ENCODE measurements at regions not wholly inside any gene's neighbourhood (a gene's known extent, or its start where the extent isn't known, plus 50 kb on each side); places are given as distances from the start of the nearest gene placed in this dataset.
"Not testable (repeated sequence)": the region's sequence is repeated elsewhere in the genome, so short reads cannot be mapped to it uniquely, and the experiment has no call there.

GRCh38 chr21:36591326-36591970, 107.5 kb upstream of the SIM2 start:
- DNase-seq (ENCODE audit: low read depth in 2 of 2) = no peak

- no peak for DNase-seq (ENCODE audit: low read depth in 2 of 2)
Measured at GRCh38 chr21:36596174-36596573, 102.7 kb upstream of the SIM2 start.

GRCh38 chr21:36601362-36601761, 97.6 kb upstream of the SIM2 start:
- no peak for DNase-seq (ENCODE audit: low read depth in 2 of 2)

- DNase-seq (ENCODE audit: low read depth in 2 of 2) = no peak
Measured at GRCh38 chr21:36602735-36603134, 96.2 kb upstream of the SIM2 start.

- DNase-seq (ENCODE audit: low read depth in 2 of 2) = no peak
Measured at GRCh38 chr21:36603221-36603620, 95.7 kb upstream of the SIM2 start.

- no peak for DNase-seq (ENCODE audit: low read depth in 2 of 2)
Measured at GRCh38 chr21:36605426-36605825, 93.5 kb upstream of the SIM2 start.

- DNase-seq (ENCODE audit: low read depth in 2 of 2) = no peak
Measured at GRCh38 chr21:36606287-36606982, 92.5 kb upstream of the SIM2 start.

GRCh38 chr21:36606983-36607325, 92.0 kb upstream of the SIM2 start:
- no peak for DNase-seq (ENCODE audit: low read depth in 2 of 2)

GRCh38 chr21:36608041-36608896, 90.6 kb upstream of the SIM2 start:
- no peak for DNase-seq (ENCODE audit: low read depth in 2 of 2)

GRCh38 chr21:36608897-36609225, 90.1 kb upstream of the SIM2 start:
- DNase-seq (ENCODE audit: low read depth in 2 of 2) = no peak

- no peak for DNase-seq (ENCODE audit: low read depth in 2 of 2)
Measured at GRCh38 chr21:36609654-36610053, 89.3 kb upstream of the SIM2 start.

- no peak for DNase-seq (ENCODE audit: low read depth in 2 of 2)
Measured at GRCh38 chr21:36610201-36610600, 88.7 kb upstream of the SIM2 start.

GRCh38 chr21:36610935-36611334, 88.0 kb upstream of the SIM2 start:
- DNase-seq (ENCODE audit: low read depth in 2 of 2) = no peak

GRCh38 chr21:36611379-36611778, 87.5 kb upstream of the SIM2 start:
- DNase-seq (ENCODE audit: low read depth in 2 of 2) = no peak

GRCh38 chr21:36613059-36613458, 85.9 kb upstream of the SIM2 start:
- no peak for DNase-seq (ENCODE audit: low read depth in 2 of 2)

- no peak for DNase-seq (ENCODE audit: low read depth in 2 of 2)
Measured at GRCh38 chr21:36613554-36613953, 85.4 kb upstream of the SIM2 start.

- no peak for DNase-seq (ENCODE audit: low read depth in 2 of 2)
Measured at GRCh38 chr21:36615274-36615964, 83.5 kb upstream of the SIM2 start.

- DNase-seq (ENCODE audit: low read depth in 2 of 2) = not testable (repeated sequence)
Measured at GRCh38 chr21:36616773-36617172, 82.1 kb upstream of the SIM2 start.

GRCh38 chr21:36621794-36622193, 77.1 kb upstream of the SIM2 start:
- DNase-seq (ENCODE audit: low read depth in 2 of 2) = not testable (repeated sequence)

GRCh38 chr21:36624105-36624504, 74.8 kb upstream of the SIM2 start:
- no peak for DNase-seq (ENCODE audit: low read depth in 2 of 2)

- DNase-seq (ENCODE audit: low read depth in 2 of 2) = no peak
Measured at GRCh38 chr21:36626791-36627190, 72.1 kb upstream of the SIM2 start.

- DNase-seq (ENCODE audit: low read depth in 2 of 2) = peak; percentile 13 to 14
Measured at GRCh38 chr21:36627242-36627641, 71.7 kb upstream of the SIM2 start.
